GM21390 (cell line): ENCODE measurements at regions not wholly inside any gene's neighbourhood (a gene's known extent, or its start where the extent isn't known, plus 50 kb on each side); places are given as distances from the start of the nearest gene placed in this dataset.

Experiments
- ATAC-seq: cut with Tn5 transposase; IDR thresholded peaks from one replicate; pipeline ENCODE4 v1.9.1; 2021; ENCODE audit not compliant: unreplicated experiment

- ATAC-seq, result no peak
These were observed 151.8 kb upstream of the MAP3K1 start for GRCh38 chr5:56663523-56663922.

GRCh38 chr5:56662893-56663292 lies 152.5 kb upstream of the MAP3K1 start:
- ATAC-seq, result no peak

GRCh38 chr5:56659971-56660370 lies 155.4 kb upstream of the MAP3K1 start:
- ATAC-seq, result no peak

- ATAC-seq, result no peak
These were observed 156.4 kb upstream of the MAP3K1 start for GRCh38 chr5:56658972-56659371.

GRCh38 chr5:56656846-56657726 lies 158.3 kb upstream of the MAP3K1 start:
- no peak for ATAC-seq

- ATAC-seq, result no peak
These were observed 163.5 kb upstream of the MAP3K1 start for GRCh38 chr5:56651893-56652292.

- ATAC-seq, result no peak
These were observed 165.0 kb upstream of the MAP3K1 start for GRCh38 chr5:56650386-56650785.

GRCh38 chr5:56649569-56649968 lies 165.8 kb upstream of the MAP3K1 start:
- no peak for ATAC-seq

GRCh38 chr5:56648460-56649034 lies 166.8 kb upstream of the MAP3K1 start:
- ATAC-seq, result no peak

- ATAC-seq, result no peak
These were observed 168.1 kb upstream of the MAP3K1 start for GRCh38 chr5:56647099-56647850.

- no peak for ATAC-seq
These were observed 173.6 kb upstream of the MAP3K1 start for GRCh38 chr5:56641635-56642260.

- ATAC-seq, result peak; percentile 75
These were observed 174.5 kb upstream of the MAP3K1 start for GRCh38 chr5:56640763-56641406.

GRCh38 chr5:56639476-56639875 lies 175.9 kb upstream of the MAP3K1 start:
- no peak for ATAC-seq

GRCh38 chr5:56638768-56639238 lies 176.5 kb upstream of the MAP3K1 start:
- ATAC-seq, result no peak

- ATAC-seq, result no peak
These were observed 177.2 kb upstream of the MAP3K1 start for GRCh38 chr5:56638061-56638621.

GRCh38 chr5:56637321-56637920 lies 177.9 kb upstream of the MAP3K1 start:
- no peak for ATAC-seq

GRCh38 chr5:56633950-56634349 lies 181.4 kb upstream of the MAP3K1 start:
- ATAC-seq, result no peak

GRCh38 chr5:56632939-56633338 lies 182.4 kb upstream of the MAP3K1 start:
- no peak for ATAC-seq

- no peak for ATAC-seq
These were observed 183.2 kb upstream of the MAP3K1 start for GRCh38 chr5:56632199-56632598.

- ATAC-seq, result no peak
These were observed 183.6 kb upstream of the MAP3K1 start for GRCh38 chr5:56631719-56632118.
